GM23338 (cell line): ENCODE measurements at regions not wholly inside any gene's neighbourhood (a gene's known extent, or its start where the extent isn't known, plus 50 kb on each side); places are given as distances from the start of the nearest gene placed in this dataset.
"Not testable (repeated sequence)": the region's sequence is repeated elsewhere in the genome, so short reads cannot be mapped to it uniquely, and the experiment has no call there.

ENCODE experiments used
- CREB1 ChIP-seq: fragments of 250-450 bp; sonication (Bioruptor Pico); IDR thresholded peaks from 2 replicates; pipeline ENCODE4 v1.5.0; 2020; ENCODE audit warnings: low read depth, mild to moderate bottlenecking, moderate library complexity
- EZH2 ChIP-seq: fragments of 200-600 bp; sonication (generic); IDR thresholded peaks from one replicate; pipeline ENCODE4 v1.8.0; 2017; ENCODE audit warnings: antibody characterized with exemption, mild to moderate bottlenecking, low read depth; ENCODE audit not compliant: unreplicated experiment
- EZH2phosphoT487 ChIP-seq: fragments of 200-600 bp; sonication (generic); IDR thresholded peaks from one replicate; pipeline ENCODE4 v1.8.1; 2018; ENCODE audit warnings: antibody characterized with exemption; ENCODE audit not compliant: unreplicated experiment
- JUNB ChIP-seq: IDR thresholded peaks from one replicate; pipeline ENCODE4 v1.6.1; 2016; ENCODE audit warnings: antibody characterized with exemption; ENCODE audit not compliant: unreplicated experiment
- NANOG ChIP-seq: IDR thresholded peaks from 2 replicates; pipeline ENCODE4 v1.6.1; 2016; ENCODE audit warnings: antibody characterized with exemption, borderline replicate concordance
- POLR2AphosphoS5 ChIP-seq: IDR thresholded peaks from 2 replicates; pipeline ENCODE4 v1.6.1; 2016; ENCODE audit warnings: antibody characterized with exemption, low read depth
- STAT1 ChIP-seq: IDR thresholded peaks from one replicate; pipeline ENCODE4 v1.6.1; 2016; ENCODE audit warnings: antibody characterized with exemption; ENCODE audit not compliant: unreplicated experiment
- ZNF114 ChIP-seq: fragments of 250-450 bp; sonication (Bioruptor Pico); IDR thresholded peaks from 2 replicates; pipeline ENCODE4 v1.5.0; 2020; ENCODE audit warnings: mild to moderate bottlenecking, moderate library complexity
- ZNF331 ChIP-seq: fragments of 250-450 bp; sonication (Bioruptor Pico); IDR thresholded peaks from 2 replicates; pipeline ENCODE4 v1.5.0; 2020; ENCODE audit warnings: low read depth, mild to moderate bottlenecking, moderate library complexity
- ZNF462 ChIP-seq: fragments of 250-450 bp; sonication (Bioruptor Pico); IDR thresholded peaks from 2 replicates; pipeline ENCODE4 v1.5.0; 2020; ENCODE audit warnings: mild to moderate bottlenecking, moderate library complexity
- TF ChIP-seq, protein P1 (sequence below), 2 experiments: fragments of 200-600 bp in 1 of 2; sonication (generic) in 1 of 2; conservative IDR thresholded peaks; 2 replicates each; pipeline versions ENCODE4 v1.5.1 to v1.6.1; 2016 to 2017; ENCODE audit warnings: antibody characterized with exemption in 2 of 2, low read depth in 2 of 2, mild to moderate bottlenecking in 2 of 2, moderate library complexity in 1 of 2
- TF ChIP-seq, protein P2 (sequence below): IDR thresholded peaks from one replicate; pipeline ENCODE4 v1.6.1; 2018; ENCODE audit warnings: antibody characterized with exemption; ENCODE audit not compliant: unreplicated experiment
- TF ChIP-seq, protein P3 (sequence below): IDR thresholded peaks from 2 replicates; pipeline ENCODE4 v1.6.1; 2016; ENCODE audit warnings: antibody characterized with exemption

GRCh38 chr7:63572956-63573355 is 425.7 kb upstream of the ZNF722 start:
- TF ChIP-seq, protein P1, sequence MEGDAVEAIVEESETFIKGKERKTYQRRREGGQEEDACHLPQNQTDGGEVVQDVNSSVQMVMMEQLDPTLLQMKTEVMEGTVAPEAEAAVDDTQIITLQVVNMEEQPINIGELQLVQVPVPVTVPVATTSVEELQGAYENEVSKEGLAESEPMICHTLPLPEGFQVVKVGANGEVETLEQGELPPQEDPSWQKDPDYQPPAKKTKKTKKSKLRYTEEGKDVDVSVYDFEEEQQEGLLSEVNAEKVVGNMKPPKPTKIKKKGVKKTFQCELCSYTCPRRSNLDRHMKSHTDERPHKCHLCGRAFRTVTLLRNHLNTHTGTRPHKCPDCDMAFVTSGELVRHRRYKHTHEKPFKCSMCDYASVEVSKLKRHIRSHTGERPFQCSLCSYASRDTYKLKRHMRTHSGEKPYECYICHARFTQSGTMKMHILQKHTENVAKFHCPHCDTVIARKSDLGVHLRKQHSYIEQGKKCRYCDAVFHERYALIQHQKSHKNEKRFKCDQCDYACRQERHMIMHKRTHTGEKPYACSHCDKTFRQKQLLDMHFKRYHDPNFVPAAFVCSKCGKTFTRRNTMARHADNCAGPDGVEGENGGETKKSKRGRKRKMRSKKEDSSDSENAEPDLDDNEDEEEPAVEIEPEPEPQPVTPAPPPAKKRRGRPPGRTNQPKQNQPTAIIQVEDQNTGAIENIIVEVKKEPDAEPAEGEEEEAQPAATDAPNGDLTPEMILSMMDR (conservative IDR thresholded peaks at IDR 0.05; ENCODE audit: low read depth in 2 of 2) = not testable (repeated sequence)
- TF ChIP-seq POLR2AphosphoS5; EZH2; JUNB; EZH2phosphoT487; CREB1 (CRISPR knock-in tag); NANOG; ZNF114; ZNF331 (CRISPR knock-in tag); STAT1; ZNF462 (CRISPR knock-in tag): not testable (repeated sequence)
- TF ChIP-seq, protein P2, sequence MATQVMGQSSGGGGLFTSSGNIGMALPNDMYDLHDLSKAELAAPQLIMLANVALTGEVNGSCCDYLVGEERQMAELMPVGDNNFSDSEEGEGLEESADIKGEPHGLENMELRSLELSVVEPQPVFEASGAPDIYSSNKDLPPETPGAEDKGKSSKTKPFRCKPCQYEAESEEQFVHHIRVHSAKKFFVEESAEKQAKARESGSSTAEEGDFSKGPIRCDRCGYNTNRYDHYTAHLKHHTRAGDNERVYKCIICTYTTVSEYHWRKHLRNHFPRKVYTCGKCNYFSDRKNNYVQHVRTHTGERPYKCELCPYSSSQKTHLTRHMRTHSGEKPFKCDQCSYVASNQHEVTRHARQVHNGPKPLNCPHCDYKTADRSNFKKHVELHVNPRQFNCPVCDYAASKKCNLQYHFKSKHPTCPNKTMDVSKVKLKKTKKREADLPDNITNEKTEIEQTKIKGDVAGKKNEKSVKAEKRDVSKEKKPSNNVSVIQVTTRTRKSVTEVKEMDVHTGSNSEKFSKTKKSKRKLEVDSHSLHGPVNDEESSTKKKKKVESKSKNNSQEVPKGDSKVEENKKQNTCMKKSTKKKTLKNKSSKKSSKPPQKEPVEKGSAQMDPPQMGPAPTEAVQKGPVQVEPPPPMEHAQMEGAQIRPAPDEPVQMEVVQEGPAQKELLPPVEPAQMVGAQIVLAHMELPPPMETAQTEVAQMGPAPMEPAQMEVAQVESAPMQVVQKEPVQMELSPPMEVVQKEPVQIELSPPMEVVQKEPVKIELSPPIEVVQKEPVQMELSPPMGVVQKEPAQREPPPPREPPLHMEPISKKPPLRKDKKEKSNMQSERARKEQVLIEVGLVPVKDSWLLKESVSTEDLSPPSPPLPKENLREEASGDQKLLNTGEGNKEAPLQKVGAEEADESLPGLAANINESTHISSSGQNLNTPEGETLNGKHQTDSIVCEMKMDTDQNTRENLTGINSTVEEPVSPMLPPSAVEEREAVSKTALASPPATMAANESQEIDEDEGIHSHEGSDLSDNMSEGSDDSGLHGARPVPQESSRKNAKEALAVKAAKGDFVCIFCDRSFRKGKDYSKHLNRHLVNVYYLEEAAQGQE = not testable (repeated sequence)
- TF ChIP-seq, protein P3, sequence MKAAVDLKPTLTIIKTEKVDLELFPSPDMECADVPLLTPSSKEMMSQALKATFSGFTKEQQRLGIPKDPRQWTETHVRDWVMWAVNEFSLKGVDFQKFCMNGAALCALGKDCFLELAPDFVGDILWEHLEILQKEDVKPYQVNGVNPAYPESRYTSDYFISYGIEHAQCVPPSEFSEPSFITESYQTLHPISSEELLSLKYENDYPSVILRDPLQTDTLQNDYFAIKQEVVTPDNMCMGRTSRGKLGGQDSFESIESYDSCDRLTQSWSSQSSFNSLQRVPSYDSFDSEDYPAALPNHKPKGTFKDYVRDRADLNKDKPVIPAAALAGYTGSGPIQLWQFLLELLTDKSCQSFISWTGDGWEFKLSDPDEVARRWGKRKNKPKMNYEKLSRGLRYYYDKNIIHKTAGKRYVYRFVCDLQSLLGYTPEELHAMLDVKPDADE = not testable (repeated sequence)
